Ecto neural progenitor cell (in vitro differentiated cells): ENCODE measurements at regions not wholly inside any gene's neighbourhood (a gene's known extent, or its start where the extent isn't known, plus 50 kb on each side); places are given as distances from the start of the nearest gene placed in this dataset.

Experiments used
- DNase-seq: peaks from one replicate; pipeline ENCODE4 v3.0.0-alpha.2; 2018; ENCODE audit warnings: low spot score

GRCh38 chr6:125658136-125658535 lies 91.3 kb upstream of the HEY2 start:
- DNase-seq, result no peak

GRCh38 chr6:125658759-125659431 lies 90.5 kb upstream of the HEY2 start:
- DNase-seq, result no peak

GRCh38 chr6:125659887-125660286 lies 89.5 kb upstream of the HEY2 start:
- DNase-seq, result no peak

DNA sequence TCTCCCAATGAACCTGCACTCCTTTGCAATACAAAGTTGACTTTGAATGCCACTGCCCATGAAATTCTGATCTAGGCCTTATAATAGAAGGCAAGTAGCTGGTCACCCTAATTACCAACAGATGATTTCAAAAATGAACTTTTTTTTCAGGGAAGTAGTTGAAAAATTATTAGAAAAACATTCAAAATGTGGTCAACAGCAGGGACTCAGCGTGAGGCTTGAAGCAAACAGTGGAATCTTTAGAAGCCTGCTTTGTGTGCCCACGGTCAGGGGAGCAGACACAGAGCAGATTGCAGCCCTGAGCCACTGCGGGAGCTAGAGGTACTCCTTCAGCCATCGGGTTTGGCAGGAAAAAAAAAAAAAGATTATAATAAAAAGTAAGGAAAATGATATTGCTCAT lies 87.1 kb upstream of the HEY2 start:
- no peak for DNase-seq

DNA sequence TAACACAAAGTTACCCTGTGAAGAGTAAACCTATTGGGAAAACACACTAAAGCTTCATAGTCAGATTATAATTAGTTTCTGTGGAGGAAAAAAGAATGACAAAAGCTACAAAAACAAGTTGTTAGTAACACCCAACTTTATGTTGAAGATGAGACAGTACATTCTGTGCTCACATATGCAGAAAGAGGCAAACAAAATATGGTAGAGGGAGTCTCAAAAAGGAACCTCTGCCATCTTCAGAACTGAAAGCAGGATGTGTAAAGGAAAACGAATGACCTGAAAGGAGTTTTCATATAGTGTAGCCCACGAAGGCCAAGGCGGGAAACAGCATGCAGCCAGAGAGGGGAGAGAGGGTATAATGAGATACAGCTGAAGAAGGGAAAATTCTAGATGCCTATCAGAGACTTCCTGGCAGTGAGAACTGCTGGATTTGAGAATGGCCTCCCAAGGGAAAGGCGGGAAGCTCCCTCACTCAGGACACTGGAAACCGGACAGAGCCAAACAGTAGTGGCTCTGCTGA lies 84.1 kb upstream of the HEY2 start:
- no peak for DNase-seq

GRCh38 chr6:125667326-125667725 lies 82.1 kb upstream of the HEY2 start:
- no peak for DNase-seq

DNA sequence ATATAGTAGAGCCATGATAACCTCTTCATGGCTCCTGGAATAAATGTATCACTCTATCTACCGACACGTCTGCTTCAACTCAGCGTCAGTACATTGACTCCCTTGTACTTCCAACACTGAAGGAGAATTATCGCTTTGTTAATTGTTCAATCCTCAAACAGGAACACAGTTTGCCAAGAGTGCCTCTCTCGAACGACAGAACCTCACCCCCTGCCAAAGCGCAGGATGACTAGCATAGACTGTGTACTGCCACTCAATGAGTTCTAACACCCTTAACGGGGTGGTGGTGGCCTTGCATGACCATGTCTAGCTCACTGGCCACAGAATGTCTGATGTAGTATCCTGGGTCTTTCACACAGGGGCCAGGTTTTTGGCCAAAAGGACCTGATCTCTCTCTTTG lies 81.4 kb upstream of the HEY2 start:
- no peak for DNase-seq

GRCh38 chr6:125670568-125670967 lies 78.9 kb upstream of the HEY2 start:
- no peak for DNase-seq

DNA sequence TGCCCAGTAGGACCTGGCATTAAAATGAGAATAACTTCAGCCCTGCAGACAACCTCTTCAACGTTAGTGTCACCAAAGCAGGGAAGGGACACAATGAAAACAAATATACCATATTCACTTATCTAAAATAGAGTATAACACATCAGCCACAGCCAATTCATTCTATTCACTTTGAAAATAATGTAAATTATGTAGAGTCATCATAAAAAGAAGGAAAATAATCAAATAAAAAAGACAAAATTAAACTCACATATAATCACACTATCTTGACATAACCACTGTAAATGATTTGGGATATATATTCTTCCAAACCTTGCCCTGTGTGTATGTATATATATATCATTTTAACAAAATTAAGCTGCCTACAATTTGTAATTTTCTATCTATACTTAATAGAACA lies 78.1 kb upstream of the HEY2 start:
- no peak for DNase-seq

DNA sequence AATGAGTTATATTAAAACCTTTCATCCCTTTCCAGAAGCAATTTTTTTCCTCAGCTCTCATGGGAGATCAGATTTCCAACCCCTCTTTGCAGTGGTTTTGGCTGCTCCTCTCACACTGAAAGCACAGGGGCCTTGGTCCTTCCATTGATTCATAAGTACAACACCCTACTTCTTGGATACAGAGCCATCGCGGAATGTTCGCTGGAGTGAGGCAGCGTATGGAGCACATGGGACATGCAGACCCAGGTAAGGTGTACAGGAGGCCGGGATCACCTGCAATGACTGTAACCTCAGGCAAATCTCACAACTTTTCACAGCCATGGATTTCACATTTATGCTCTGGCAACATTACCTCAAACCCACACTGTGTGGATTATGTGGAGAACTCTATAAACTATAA lies 75.2 kb upstream of the HEY2 start:
- DNase-seq, result no peak

- no peak for DNase-seq
Measured at GRCh38 chr6:125678601-125679000, 70.8 kb upstream of the HEY2 start.

GRCh38 chr6:125679128-125679527 lies 70.3 kb upstream of the HEY2 start:
- DNase-seq, result no peak

GRCh38 chr6:125679651-125680050 lies 69.8 kb upstream of the HEY2 start:
- DNase-seq, result no peak

- DNase-seq, result no peak
Measured at GRCh38 chr6:125682939-125683338, 66.5 kb upstream of the HEY2 start.

GRCh38 chr6:125688138-125688537 lies 61.3 kb upstream of the HEY2 start:
- no peak for DNase-seq

- no peak for DNase-seq
Measured at GRCh38 chr6:125693480-125693879, 56.0 kb upstream of the HEY2 start.

- DNase-seq, result no peak
Measured at GRCh38 chr6:125699591-125699990, 49.8 kb upstream of the HEY2 start.
